ENCODE measurements at regions not wholly inside any gene's neighbourhood (a gene's known extent, or its start where the extent isn't known, plus 50 kb on each side); places are given as distances from the start of the nearest gene placed in this dataset.

DNA sequence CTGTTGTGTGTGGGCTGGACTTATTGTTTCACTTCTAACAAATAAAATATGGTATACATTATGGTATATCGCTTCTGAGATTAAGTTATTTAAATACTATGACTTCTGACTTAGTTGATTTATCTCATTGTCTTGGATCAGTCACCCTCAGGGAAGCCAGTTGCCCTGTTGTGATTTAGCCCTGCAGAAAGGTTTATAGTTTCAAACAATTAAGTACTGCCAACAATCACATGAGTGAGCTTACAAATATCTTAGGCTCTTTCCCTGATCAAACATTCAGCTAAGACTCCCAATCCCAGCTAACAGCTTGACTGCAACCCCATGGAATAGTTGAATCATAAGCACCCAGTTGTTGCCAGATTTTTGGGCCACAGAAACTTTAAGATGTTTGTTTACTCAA is 85.4 kb downstream of the MAGEC1 start:
- no peaks in the 10 kb centered on the region for H3K4me1 ChIP-seq
- no peak overlapping the region for H3K27ac ChIP-seq
- DNase-seq (ENCODE audit: low spot score) = no peak
- H3K27me3 ChIP-seq = no peaks in the 10 kb centered on the region
- H3K4me3 ChIP-seq = no peak overlapping the region
- TF ChIP-seq, protein P1, sequence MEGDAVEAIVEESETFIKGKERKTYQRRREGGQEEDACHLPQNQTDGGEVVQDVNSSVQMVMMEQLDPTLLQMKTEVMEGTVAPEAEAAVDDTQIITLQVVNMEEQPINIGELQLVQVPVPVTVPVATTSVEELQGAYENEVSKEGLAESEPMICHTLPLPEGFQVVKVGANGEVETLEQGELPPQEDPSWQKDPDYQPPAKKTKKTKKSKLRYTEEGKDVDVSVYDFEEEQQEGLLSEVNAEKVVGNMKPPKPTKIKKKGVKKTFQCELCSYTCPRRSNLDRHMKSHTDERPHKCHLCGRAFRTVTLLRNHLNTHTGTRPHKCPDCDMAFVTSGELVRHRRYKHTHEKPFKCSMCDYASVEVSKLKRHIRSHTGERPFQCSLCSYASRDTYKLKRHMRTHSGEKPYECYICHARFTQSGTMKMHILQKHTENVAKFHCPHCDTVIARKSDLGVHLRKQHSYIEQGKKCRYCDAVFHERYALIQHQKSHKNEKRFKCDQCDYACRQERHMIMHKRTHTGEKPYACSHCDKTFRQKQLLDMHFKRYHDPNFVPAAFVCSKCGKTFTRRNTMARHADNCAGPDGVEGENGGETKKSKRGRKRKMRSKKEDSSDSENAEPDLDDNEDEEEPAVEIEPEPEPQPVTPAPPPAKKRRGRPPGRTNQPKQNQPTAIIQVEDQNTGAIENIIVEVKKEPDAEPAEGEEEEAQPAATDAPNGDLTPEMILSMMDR (IDR thresholded peaks at IDR 0.05) = no peak
- H3K9me3 ChIP-seq = no peaks in the 10 kb centered on the region
- no peaks in the 10 kb centered on the region for H3K36me3 ChIP-seq

DNA sequence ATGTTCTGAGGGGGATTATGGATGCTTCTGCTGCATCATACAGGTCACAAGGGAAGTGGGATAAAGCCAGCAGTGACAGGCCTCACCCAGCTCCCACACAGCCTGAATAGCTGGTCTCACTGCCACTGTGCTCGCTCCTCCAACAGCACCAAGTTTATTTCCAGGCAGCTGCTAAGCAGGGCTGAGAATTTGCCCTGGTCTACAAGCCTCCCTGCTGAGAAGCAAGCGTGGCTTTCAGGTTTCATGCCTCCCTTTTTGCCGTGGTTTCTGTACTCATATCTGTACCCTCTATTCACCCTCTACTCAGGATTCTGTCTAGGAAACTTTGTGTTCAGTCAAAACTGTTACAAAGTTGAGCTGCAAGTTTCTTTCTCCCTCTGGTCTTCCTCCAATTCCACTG is 78.6 kb downstream of the MAGEC1 start:
- Histone ChIP-seq H3K27ac (no peak overlapping the region), H3K4me1 (no peaks in the 10 kb centered on the region), H3K36me3 (no peaks in the 10 kb centered on the region), H3K27me3 (no peaks in the 10 kb centered on the region), H3K9me3 (no peaks in the 10 kb centered on the region), H3K4me3 (no peak overlapping the region)
- TF ChIP-seq, protein P1 (IDR thresholded peaks at IDR 0.05) = no peak
- no peak for DNase-seq (ENCODE audit: low spot score)

DNA sequence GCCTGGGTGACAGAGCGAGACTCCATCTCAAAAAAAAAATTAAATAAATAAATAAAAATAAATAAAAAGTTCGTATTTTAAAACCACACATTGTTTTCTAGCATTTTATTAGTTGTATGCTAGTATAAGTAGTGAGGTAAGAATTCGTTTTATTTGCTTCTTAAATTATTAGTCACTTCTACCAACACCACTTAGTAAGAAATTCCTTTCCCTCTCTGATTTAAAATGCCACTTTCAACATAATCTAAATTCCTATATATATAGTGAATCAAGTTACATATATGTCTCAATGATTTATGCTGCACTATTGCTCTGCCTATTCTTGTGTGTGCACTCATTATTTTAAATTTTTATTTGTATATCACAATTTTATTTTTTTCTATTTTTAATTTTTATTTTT is 72.1 kb downstream of the MAGEC1 start:
- H3K4me1 ChIP-seq = no peaks in the 10 kb centered on the region
- H3K27ac ChIP-seq = no peak overlapping the region
- H3K4me3 ChIP-seq = no peak overlapping the region
- no peak for DNase-seq (ENCODE audit: low spot score)
- TF ChIP-seq, protein P1 (IDR thresholded peaks at IDR 0.05) = no peak
- no peaks in the 10 kb centered on the region for H3K9me3 ChIP-seq
- H3K27me3 ChIP-seq = no peaks in the 10 kb centered on the region
- no peaks in the 10 kb centered on the region for H3K36me3 ChIP-seq

DNA sequence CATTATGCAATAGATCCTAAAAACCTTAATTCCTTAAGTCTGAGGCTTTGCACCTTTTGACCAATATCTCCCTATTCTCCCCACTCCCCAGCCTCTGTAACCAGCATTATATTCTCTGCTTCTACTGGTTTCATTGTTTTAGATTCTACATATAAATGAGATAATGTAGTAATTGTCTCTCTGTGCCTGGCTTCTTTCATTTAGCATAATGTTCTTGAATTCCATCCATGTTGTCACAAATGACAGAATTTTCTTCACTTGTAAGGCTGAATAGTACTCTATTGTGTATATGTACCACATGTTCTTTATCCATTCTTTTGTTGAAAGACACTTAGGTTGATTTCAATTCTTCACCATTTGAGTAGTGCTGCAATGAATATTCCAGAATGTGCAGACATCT is 66.0 kb downstream of the MAGEC1 start:
- Histone ChIP-seq H3K27me3 (no peaks in the 10 kb centered on the region), H3K4me3 (no peak overlapping the region), H3K36me3 (no peaks in the 10 kb centered on the region), H3K4me1 (no peaks in the 10 kb centered on the region), H3K9me3 (no peaks in the 10 kb centered on the region), H3K27ac (no peak overlapping the region)
- TF ChIP-seq, protein P1 (IDR thresholded peaks at IDR 0.05) = no peak
- DNase-seq (ENCODE audit: low spot score) = no peak

DNA sequence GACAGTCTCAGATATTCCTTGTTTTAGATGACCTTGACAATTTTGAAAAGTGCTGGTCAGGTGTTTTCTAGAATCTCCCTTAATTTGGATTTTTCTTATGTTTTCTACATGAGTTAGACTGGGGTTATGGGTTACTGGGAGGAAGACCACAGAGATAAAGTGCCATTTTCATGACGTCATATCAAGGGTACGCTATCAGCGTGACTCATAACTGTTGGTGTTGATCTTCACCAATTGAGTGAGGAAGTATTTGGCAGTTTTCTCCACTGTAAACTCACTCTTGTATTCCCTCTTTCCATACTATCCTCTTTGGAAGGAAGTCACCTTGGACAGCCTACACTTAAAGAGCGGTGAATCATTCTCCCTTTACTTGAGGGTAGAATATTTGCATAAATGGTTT is 56.9 kb downstream of the MAGEC1 start:
- no peaks in the 10 kb centered on the region for H3K36me3 ChIP-seq

More for the DNA sequence above, 56.9 kb downstream of the MAGEC1 start:
- Histone ChIP-seq H3K27me3 (no peaks in the 10 kb centered on the region), H3K4me1 (no peaks in the 10 kb centered on the region), H3K4me3 (no peak overlapping the region), H3K27ac (no peak overlapping the region), H3K9me3 (no peaks in the 10 kb centered on the region)
- DNase-seq (ENCODE audit: low spot score) = no peak
- TF ChIP-seq, protein P1 (IDR thresholded peaks at IDR 0.05) = no peak

Data from right atrium auricular region (tissue), 2 donors.